ENCODE measurements at regions not wholly inside any gene's neighbourhood (a gene's known extent, or its start where the extent isn't known, plus 50 kb on each side); places are given as distances from the start of the nearest gene placed in this dataset.
A peak's percentile ranks its signal among the peaks of the same experiment; 100 is the strongest.

DNA sequence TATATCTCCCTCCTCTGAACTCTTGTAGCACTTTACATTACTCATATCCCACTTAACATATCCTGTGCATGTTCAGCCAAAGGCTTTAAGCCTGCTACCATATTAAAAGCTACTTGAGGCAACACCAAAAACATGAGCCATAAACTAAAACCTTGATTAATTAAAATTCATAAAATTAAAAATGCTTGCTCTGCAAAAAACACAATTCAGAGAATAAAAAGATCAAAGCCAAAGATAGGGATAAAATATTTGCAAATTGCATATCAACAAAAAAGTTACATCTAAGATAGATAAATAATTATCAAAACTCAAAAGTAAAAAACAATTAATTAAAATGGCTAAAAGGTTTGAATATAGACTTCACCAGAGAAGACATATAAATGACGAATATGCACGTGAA, 495.4 kb upstream of the PIK3C3 start:
- DNase-seq (ENCODE audit: low spot score), result no peak

- DNase-seq (ENCODE audit: low spot score), result no peak
Observed at GRCh38 chr18:41458376-41458775, 496.7 kb upstream of the PIK3C3 start.

DNA sequence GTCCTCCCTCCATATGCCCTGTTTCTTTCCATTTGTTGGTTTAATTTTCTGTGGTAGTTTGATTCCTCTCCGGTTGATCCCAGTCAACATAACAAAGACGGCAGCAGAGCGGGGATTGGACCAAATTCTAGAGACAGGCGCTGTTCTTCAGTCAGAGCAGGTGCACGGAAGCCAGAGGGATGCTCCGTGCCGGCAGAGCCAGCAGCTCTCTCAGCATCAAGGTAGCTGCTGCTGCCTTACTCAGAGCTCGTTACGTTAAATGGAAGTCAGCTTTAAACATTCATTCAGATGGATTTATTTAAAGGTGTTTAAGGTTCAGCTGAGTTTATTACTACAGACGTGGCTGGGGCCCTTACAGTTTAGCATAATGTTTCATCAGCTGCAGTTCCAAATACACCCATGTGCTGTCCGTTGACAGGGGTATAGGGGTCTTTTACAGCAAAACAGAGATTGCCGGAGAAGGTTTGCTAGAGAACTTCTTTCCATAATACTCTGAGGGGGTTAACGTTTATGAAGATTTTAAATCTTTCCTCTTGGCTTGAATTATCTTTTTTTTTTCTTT, 497.2 kb upstream of the PIK3C3 start:
- no peak for DNase-seq (ENCODE audit: low spot score)

GRCh38 chr18:41456831-41457230, 498.2 kb upstream of the PIK3C3 start:
- DNase-seq (ENCODE audit: low spot score), result no peak

- DNase-seq (ENCODE audit: low spot score), result no peak
Observed at GRCh38 chr18:41449612-41450011, 505.4 kb upstream of the PIK3C3 start.

- DNase-seq (ENCODE audit: low spot score), result no peak
Observed at GRCh38 chr18:41444943-41445342, 510.1 kb upstream of the PIK3C3 start.

- DNase-seq (ENCODE audit: low spot score), result no peak
Observed at GRCh38 chr18:41436772-41437171, 518.3 kb upstream of the PIK3C3 start.

DNA sequence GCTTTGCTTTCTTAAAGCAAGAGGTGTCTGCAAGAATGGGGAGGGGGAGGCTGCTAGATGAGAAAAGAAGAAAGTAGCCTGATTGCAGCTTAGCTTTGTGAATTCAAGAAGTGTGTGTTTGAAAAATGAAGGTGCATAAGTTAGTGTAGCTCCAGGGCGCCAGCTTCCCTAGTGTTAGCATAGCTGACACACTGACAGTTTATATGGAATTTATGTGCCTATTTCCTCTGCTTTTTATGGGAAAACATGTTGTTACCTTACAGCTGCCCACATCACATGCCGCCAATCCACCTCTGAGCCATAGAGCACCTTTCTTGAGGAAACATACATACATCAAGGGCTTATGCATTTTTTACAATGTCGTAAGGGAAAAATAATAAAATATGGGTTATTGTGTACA, 536.4 kb upstream of the PIK3C3 start:
- no peak for DNase-seq (ENCODE audit: low spot score)

DNA sequence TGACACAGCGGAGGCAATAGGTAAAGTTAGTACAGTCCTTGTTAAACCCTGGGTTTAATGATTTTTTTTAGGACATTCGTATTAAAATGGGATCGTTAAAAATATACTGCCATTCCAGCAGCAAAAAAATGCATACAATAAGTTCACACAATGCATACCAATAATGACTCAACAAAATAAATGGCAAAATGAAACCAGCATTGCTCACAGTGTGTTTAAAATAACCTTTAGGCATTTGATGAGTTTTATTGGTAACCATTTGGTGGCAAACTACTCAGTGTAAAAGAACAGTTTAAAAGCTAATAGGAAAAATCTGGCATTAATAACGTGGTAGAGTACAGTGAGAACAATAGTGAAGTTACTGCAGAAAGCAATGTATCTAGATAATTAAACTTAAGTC, 539.0 kb upstream of the PIK3C3 start:
- no peak for DNase-seq (ENCODE audit: low spot score)

- no peak for DNase-seq (ENCODE audit: low spot score)
Observed at GRCh38 chr18:41410006-41410405, 545.0 kb upstream of the PIK3C3 start.

- DNase-seq (ENCODE audit: low spot score), result no peak
Observed at GRCh38 chr18:41406834-41407233, 548.2 kb upstream of the PIK3C3 start.

DNA sequence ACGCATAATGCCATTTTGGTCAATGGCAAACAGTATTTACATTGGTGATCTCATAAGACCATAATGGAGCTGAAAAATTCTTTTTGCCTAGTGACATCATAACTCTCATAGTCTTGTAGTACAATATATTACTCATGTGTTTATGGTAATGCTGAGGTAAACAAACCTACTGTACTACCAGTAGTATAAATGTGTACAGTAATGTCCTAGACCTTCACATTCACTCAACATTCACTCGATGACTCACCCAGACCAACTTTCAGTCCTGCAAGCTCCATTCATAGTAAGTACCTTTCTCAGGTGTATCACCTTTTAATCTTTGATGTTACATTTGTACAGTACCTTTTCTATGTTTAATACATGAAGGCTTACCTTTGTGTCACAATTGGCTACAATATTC, 558.2 kb upstream of the PIK3C3 start:
- DNase-seq (ENCODE audit: low spot score), result peak; percentile 13

DNA sequence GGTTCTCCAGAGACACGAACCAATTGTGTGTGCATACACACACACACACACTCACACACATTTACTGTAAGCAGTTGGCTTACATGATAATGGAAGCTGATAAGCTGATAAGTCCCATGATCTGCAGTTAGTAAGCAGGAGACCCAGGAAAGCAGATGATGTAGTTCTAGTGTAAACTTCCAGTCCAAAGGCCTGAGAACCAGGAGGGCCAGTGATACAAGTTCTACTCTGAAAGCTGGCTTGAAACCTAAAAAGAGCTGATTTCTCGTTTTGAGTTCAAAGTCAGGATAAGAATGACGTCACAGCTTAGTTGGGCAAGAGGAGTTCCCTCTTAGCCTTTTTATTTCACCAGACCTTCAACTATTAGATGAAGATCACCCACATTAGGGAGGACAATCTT, 558.8 kb upstream of the PIK3C3 start:
- no peak for DNase-seq (ENCODE audit: low spot score)

DNA sequence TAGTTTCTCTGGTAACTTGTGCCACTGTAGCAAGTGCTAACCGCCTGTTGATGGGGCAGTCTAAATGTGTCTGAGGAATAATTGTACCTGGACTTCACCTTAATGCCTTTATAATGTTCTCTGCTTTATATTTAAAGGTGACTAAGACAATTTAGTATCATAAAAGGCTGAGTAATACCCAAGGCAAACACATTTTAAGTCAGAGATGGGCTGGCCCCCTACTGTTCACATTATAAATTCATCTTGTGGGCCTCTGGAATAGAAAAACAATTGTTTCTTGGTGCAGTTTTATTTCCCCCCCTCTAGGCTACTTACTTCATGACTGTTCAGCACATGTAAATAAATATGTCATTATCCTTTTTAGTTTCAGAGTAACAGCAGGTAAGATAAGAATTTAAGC, 559.3 kb upstream of the PIK3C3 start:
- peak; percentile 6 for DNase-seq (ENCODE audit: low spot score)

DNA sequence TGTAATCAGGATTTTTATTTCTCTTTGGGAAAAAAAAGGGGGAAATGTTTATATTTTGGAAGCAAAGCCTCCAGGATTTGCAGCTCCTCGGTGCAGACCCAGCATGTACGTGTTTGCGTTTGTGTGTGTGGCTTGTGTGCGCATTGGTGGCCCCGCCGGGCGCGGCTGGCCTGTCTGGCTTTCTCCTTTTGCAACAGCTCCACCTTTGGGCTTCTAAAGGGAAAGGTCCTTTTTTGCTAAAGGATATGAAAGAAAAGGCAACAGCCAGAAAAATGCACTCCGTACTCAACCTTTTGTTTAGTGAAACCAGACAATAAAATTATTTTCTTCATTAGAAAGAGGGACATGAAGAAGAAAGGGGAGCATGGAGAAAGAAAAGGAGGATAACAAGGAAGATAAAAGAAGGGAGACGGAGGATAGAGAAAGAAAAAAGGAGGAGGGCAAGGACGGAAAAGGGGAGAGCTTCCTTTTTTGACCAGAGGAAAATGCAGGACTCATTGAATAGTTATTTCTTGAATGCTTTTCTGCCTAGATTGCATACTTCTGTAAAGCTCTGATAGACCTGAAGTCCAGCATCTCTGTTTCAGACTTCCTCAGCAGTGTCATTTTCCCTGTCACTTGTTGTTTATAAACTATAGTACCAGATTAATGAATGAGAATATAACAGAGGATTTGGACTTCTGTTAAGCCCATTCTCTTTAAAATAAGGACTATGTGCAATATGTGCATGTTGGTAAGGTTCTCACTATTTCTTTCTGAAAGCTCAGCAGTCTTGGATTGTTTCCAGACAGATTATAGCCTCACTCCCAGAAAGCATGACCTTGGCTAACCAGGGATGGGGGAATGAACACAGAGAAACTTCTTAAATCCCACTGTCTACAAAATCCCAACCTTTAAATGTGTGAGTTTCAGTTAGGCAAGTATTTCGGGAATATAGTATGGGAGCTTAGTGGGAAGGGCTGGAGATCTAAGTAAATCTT, 563.1 kb upstream of the PIK3C3 start:
- DNase-seq (ENCODE audit: low spot score), result peak; percentile 60

GRCh38 chr18:41390309-41390708, 564.7 kb upstream of the PIK3C3 start:
- DNase-seq (ENCODE audit: low spot score), result no peak

DNA sequence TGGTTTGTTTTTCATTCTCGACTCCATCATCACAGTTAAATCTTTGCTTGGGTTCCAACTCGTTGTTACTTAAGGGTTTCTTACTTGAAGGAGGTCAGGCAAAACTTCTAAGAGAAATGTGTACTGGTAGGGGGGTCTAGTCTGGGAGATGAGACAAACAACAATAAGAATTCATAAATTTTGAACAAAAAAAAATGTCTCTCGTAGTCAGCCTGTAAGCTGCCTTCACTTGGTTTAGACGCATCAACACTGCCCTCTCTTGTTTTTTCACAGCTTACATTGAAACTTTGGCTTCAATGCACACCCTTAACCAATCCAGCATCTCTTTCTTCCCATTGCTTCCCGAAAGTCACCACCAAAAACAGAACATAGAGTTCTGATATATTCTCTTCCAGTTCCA, 576.4 kb upstream of the PIK3C3 start:
- DNase-seq (ENCODE audit: low spot score), result peak; percentile 47

GRCh38 chr18:41373612-41374011, 581.4 kb upstream of the PIK3C3 start:
- no peak for DNase-seq (ENCODE audit: low spot score)

GRCh38 chr18:41372046-41372665, 582.9 kb upstream of the PIK3C3 start:
- no peak for DNase-seq (ENCODE audit: low spot score)

GRCh38 chr18:41371156-41372045, 583.6 kb upstream of the PIK3C3 start:
- peak; percentile 6 for DNase-seq (ENCODE audit: low spot score)

DNA sequence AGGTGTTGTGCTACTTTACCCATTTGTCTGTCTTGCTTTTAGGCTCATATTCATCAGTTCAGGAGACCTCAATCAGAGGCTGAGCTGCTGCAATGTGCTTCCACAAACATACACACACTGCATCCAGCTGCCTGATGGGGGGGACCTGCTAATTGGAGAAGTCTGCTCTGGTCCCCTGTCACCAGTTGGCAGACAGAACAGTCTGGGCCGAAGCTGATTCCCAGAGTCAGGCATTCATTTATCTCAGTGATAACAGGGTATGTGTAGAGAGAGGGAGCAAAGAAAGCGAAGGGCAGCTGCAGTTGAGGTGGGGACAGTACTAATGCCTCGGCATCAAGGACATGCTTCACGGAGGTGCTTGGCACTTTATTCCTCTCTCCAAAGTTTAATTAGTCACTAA, 584.3 kb upstream of the PIK3C3 start:
- no peak for DNase-seq (ENCODE audit: low spot score)

- no peak for DNase-seq (ENCODE audit: low spot score)
Observed at GRCh38 chr18:41357708-41358107, 597.3 kb upstream of the PIK3C3 start.

Measured in H4 (cell line).